ENCODE measurements at regions not wholly inside any gene's neighbourhood (a gene's known extent, or its start where the extent isn't known, plus 50 kb on each side); places are given as distances from the start of the nearest gene placed in this dataset.

- DNase-seq (ENCODE audit: low spot score): no peak
- no peak overlapping the region for H3K4me3 Mint-ChIP-seq (ENCODE audit: unreplicated experiment)
- no peaks in the 10 kb centered on the region for H3K9me3 Mint-ChIP-seq (ENCODE audit: unreplicated experiment)
- no peak for TF ChIP-seq CTCF (IDR thresholded peaks at IDR 0.05; ENCODE audit: unreplicated experiment)
- peaks cover 2% of the 10 kb centered on the region for H3K27me3 Mint-ChIP-seq (ENCODE audit: unreplicated experiment)
- H3K27ac Mint-ChIP-seq (ENCODE audit: unreplicated experiment): no peak overlapping the region
- H3K36me3 Mint-ChIP-seq (ENCODE audit: low read depth, unreplicated experiment): no peaks in the 10 kb centered on the region
- H3K4me1 Mint-ChIP-seq (ENCODE audit: unreplicated experiment): peaks cover 5% of the 10 kb centered on the region
Measured at GRCh38 chr4:126637706-126638105, 995.1 kb upstream of the INTU start.

GRCh38 chr4:126647320-126647719 lies 985.4 kb upstream of the INTU start:
- DNase-seq (ENCODE audit: low spot score): no peak

GRCh38 chr4:126647756-126648397 lies 984.9 kb upstream of the INTU start:
- no peak for DNase-seq (ENCODE audit: low spot score)
- Mint-ChIP-seq H3K4me3 (ENCODE audit: unreplicated experiment) (no peak overlapping the region), H3K4me1 (ENCODE audit: unreplicated experiment) (no peaks in the 10 kb centered on the region), H3K9me3 (ENCODE audit: unreplicated experiment) (no peaks in the 10 kb centered on the region), H3K27me3 (ENCODE audit: unreplicated experiment) (no peaks in the 10 kb centered on the region), H3K27ac (ENCODE audit: unreplicated experiment) (no peak overlapping the region), H3K36me3 (ENCODE audit: low read depth, unreplicated experiment) (no peaks in the 10 kb centered on the region)
- TF ChIP-seq CTCF (IDR thresholded peaks at IDR 0.05; ENCODE audit: unreplicated experiment): no peak

More at GRCh38 chr4:126647320-126647719, 985.4 kb upstream of the INTU start:
- Mint-ChIP-seq H3K27me3 (ENCODE audit: unreplicated experiment) (no peaks in the 10 kb centered on the region), H3K27ac (ENCODE audit: unreplicated experiment) (no peak overlapping the region), H3K4me3 (ENCODE audit: unreplicated experiment) (no peak overlapping the region), H3K36me3 (ENCODE audit: low read depth, unreplicated experiment) (no peaks in the 10 kb centered on the region), H3K4me1 (ENCODE audit: unreplicated experiment) (no peaks in the 10 kb centered on the region), H3K9me3 (ENCODE audit: unreplicated experiment) (no peaks in the 10 kb centered on the region)
- TF ChIP-seq CTCF (IDR thresholded peaks at IDR 0.05; ENCODE audit: unreplicated experiment): no peak

GRCh38 chr4:126658411-126658810 lies 974.3 kb upstream of the INTU start:
- no peaks in the 10 kb centered on the region for H3K36me3 Mint-ChIP-seq (ENCODE audit: low read depth, unreplicated experiment)
- H3K27ac Mint-ChIP-seq (ENCODE audit: unreplicated experiment): no peak overlapping the region
- H3K9me3 Mint-ChIP-seq (ENCODE audit: unreplicated experiment): no peaks in the 10 kb centered on the region
- H3K4me1 Mint-ChIP-seq (ENCODE audit: unreplicated experiment): no peaks in the 10 kb centered on the region
- no peaks in the 10 kb centered on the region for H3K27me3 Mint-ChIP-seq (ENCODE audit: unreplicated experiment)
- no peak overlapping the region for H3K4me3 Mint-ChIP-seq (ENCODE audit: unreplicated experiment)
- DNase-seq (ENCODE audit: low spot score): no peak
- TF ChIP-seq CTCF (IDR thresholded peaks at IDR 0.05; ENCODE audit: unreplicated experiment): no peak

- H3K27me3 Mint-ChIP-seq (ENCODE audit: unreplicated experiment): no peaks in the 10 kb centered on the region
- DNase-seq (ENCODE audit: low spot score): no peak
- no peaks in the 10 kb centered on the region for H3K4me1 Mint-ChIP-seq (ENCODE audit: unreplicated experiment)
- H3K9me3 Mint-ChIP-seq (ENCODE audit: unreplicated experiment): no peaks in the 10 kb centered on the region
- TF ChIP-seq CTCF (IDR thresholded peaks at IDR 0.05; ENCODE audit: unreplicated experiment): no peak
- no peaks in the 10 kb centered on the region for H3K36me3 Mint-ChIP-seq (ENCODE audit: low read depth, unreplicated experiment)
- no peak overlapping the region for H3K27ac Mint-ChIP-seq (ENCODE audit: unreplicated experiment)
- no peak overlapping the region for H3K4me3 Mint-ChIP-seq (ENCODE audit: unreplicated experiment)
Measured at GRCh38 chr4:126661194-126661593, 971.6 kb upstream of the INTU start.
